ENCODE measurements at regions not wholly inside any gene's neighbourhood (a gene's known extent, or its start where the extent isn't known, plus 50 kb on each side); places are given as distances from the start of the nearest gene placed in this dataset.

DNA sequence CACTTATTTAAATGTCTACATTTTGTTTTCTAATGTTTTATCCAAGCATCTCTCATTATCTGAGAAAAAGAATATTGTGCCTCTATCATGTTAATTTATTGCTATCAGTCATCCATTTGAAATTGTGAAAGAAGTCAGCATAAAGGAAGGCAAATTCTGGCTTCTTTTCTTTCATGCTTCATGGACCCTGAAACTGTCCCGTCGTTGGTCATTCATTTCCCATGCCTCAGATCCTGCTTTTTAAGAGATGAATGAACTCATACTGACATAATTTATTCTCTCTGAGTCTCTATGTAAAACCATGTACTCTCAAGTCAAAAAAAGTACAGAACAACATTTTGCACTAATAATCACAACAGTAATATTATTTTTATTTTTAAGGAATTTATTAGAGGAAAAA, 2512.0 kb downstream of the PCDH9 start:
- H3K4ac ChIP-seq (ENCODE audit: low read depth, low read length) = no peak overlapping the region
- WGBS, 2 experiments (ENCODE audit: extremely low coverage in 2 of 2, insufficient read length in 1 of 2) = no CpG with 5 or more reads among the region's 2 CpGs
- H3K9ac ChIP-seq (ENCODE audit: low read depth, low read length) = no peak overlapping the region
- H4K20me1 ChIP-seq (ENCODE audit: insufficient read depth, low read length) = no peaks in the 10 kb centered on the region
- H2AK9ac ChIP-seq (replicated peaks; ENCODE audit: low read depth, low read length, poor library complexity) = no peak overlapping the region
- no peak overlapping the region for H4K91ac ChIP-seq (ENCODE audit: insufficient read depth, low read depth, low read length)
- POLR2A ChIA-PET (ENCODE audit: unreplicated experiment) = no interaction called here
- H3K4me2 ChIP-seq (ENCODE audit: low read depth, low read length) = no peak overlapping the region
- H3K23ac ChIP-seq (ENCODE audit: low read depth, low read length) = no peak overlapping the region
- no peak overlapping the region for H3K4me3 ChIP-seq (ENCODE audit: insufficient read depth, low read depth, low read length)
- in situ Hi-C loops (cut with MboI; ENCODE audit: low sequenced_read_pairs) = no loop called here
- ATAC-seq (ENCODE audit: low read depth) (no peak), DNase-seq (no peak)
- H3K4me1 ChIP-seq (ENCODE audit: control insufficient read depth, insufficient read depth, low read length) = no peaks in the 10 kb centered on the region
- dilution Hi-C loops (cut with HindIII; ENCODE audit: low sequenced_read_pairs, unreplicated experiment) = no loop called here
- H2AK5ac ChIP-seq (ENCODE audit: low read depth, low read length) = no peak overlapping the region
- H3K27ac ChIP-seq (ENCODE audit: insufficient read depth, low read length) = no peak overlapping the region
- H4K5ac ChIP-seq (ENCODE audit: low read depth, low read length) = no peak overlapping the region
- H3K27me3 ChIP-seq (ENCODE audit: control insufficient read depth, insufficient read depth, low read length) = no peaks in the 10 kb centered on the region
- no peaks in the 10 kb centered on the region for H3K36me3 ChIP-seq (ENCODE audit: control insufficient read depth, insufficient read depth, low read length)
- no peak overlapping the region for H3K14ac ChIP-seq (replicated peaks; ENCODE audit: low read depth, low read length)
- no peak overlapping the region for H4K8ac ChIP-seq (ENCODE audit: low read depth in 2 of 2, low read length in 2 of 2)
- no peak overlapping the region for H2BK5ac ChIP-seq (ENCODE audit: low read depth, low read length, poor library complexity, severe bottlenecking)
- no TSS peak for BruUV-seq (replicated peaks)
- H3K56ac ChIP-seq (ENCODE audit: extremely low read depth, insufficient read depth, low read length) = no peak overlapping the region
- no peak overlapping the region for H2BK15ac ChIP-seq (ENCODE audit: low read depth, low read length)
- H3K18ac ChIP-seq (ENCODE audit: low read depth, low read length) = no peak overlapping the region
- H3K79me1 ChIP-seq (ENCODE audit: low read depth in 1 of 2, low read length in 2 of 2) = no peaks in the 10 kb centered on the region
- CTCF ChIA-PET = no interaction called here
- TF ChIP-seq, protein P1, sequence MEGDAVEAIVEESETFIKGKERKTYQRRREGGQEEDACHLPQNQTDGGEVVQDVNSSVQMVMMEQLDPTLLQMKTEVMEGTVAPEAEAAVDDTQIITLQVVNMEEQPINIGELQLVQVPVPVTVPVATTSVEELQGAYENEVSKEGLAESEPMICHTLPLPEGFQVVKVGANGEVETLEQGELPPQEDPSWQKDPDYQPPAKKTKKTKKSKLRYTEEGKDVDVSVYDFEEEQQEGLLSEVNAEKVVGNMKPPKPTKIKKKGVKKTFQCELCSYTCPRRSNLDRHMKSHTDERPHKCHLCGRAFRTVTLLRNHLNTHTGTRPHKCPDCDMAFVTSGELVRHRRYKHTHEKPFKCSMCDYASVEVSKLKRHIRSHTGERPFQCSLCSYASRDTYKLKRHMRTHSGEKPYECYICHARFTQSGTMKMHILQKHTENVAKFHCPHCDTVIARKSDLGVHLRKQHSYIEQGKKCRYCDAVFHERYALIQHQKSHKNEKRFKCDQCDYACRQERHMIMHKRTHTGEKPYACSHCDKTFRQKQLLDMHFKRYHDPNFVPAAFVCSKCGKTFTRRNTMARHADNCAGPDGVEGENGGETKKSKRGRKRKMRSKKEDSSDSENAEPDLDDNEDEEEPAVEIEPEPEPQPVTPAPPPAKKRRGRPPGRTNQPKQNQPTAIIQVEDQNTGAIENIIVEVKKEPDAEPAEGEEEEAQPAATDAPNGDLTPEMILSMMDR (conservative IDR thresholded peaks at IDR 0.05; ENCODE audit: low read depth, low read length) = no peak
- TF ChIP-seq SMC3 (IDR thresholded peaks at IDR 0.05; ENCODE audit: low read depth, low read length) = no peak
- TF ChIP-seq CEBPB (IDR thresholded peaks at IDR 0.05; ENCODE audit: low read depth, low read length) = no peak
- intact Hi-C loops (cut with micrococcal nuclease) = no loop called here
- H3K9me3 ChIP-seq (ENCODE audit: control insufficient read depth, insufficient read depth, low read length) = no peaks in the 10 kb centered on the region
- no peak overlapping the region for H2AFZ ChIP-seq (replicated peaks; ENCODE audit: low read length, poor library complexity)
- H2BK20ac ChIP-seq (ENCODE audit: low read depth, low read length) = no peak overlapping the region
- H3K9me1 ChIP-seq (ENCODE audit: insufficient read depth, low read length) = no peaks in the 10 kb centered on the region
- no peak overlapping the region for H2BK120ac ChIP-seq (ENCODE audit: low read depth, low read length)
